ENCODE measurements at regions not wholly inside any gene's neighbourhood (a gene's known extent, or its start where the extent isn't known, plus 50 kb on each side); places are given as distances from the start of the nearest gene placed in this dataset.

DNA sequence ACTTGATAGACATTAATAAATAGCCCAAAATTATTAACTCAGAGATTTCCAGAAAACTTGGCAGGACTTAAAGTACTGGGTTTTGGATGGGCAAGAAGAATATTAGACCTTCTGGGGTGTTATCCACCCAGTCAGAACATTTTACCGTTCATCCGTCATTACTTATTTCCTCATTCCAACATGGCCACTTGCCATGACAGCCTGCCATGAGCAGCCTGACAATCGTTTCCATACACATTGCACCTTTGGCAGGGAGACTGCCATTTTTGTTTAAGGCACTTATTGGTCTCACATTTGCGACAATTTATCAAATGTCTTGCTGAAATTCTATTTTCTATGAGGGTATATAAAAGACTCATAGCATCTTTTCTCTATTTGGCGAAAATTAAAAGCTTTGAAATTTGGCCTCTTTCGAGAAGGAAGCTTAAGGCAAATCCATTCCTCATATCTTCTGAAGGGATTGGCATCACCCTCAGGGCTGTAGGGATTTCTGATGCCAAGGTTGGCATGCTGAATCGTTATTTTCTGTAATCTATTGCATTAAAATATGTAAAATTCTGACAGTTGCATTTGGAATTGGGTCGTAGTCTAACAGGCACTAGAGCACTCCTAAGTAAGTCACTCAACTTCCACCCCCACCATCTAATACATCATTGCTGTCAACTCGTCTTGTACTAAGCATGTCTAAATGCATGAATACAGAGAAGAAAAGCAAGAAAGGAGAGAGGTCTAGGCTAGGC lies 406.3 kb upstream of the PIK3C3 start:
- TF ChIP-seq, protein P1, sequence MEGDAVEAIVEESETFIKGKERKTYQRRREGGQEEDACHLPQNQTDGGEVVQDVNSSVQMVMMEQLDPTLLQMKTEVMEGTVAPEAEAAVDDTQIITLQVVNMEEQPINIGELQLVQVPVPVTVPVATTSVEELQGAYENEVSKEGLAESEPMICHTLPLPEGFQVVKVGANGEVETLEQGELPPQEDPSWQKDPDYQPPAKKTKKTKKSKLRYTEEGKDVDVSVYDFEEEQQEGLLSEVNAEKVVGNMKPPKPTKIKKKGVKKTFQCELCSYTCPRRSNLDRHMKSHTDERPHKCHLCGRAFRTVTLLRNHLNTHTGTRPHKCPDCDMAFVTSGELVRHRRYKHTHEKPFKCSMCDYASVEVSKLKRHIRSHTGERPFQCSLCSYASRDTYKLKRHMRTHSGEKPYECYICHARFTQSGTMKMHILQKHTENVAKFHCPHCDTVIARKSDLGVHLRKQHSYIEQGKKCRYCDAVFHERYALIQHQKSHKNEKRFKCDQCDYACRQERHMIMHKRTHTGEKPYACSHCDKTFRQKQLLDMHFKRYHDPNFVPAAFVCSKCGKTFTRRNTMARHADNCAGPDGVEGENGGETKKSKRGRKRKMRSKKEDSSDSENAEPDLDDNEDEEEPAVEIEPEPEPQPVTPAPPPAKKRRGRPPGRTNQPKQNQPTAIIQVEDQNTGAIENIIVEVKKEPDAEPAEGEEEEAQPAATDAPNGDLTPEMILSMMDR (IDR thresholded peaks at IDR 0.05; ENCODE audit: extremely low read depth, insufficient read depth, missing control alignments), result no peak

DNA sequence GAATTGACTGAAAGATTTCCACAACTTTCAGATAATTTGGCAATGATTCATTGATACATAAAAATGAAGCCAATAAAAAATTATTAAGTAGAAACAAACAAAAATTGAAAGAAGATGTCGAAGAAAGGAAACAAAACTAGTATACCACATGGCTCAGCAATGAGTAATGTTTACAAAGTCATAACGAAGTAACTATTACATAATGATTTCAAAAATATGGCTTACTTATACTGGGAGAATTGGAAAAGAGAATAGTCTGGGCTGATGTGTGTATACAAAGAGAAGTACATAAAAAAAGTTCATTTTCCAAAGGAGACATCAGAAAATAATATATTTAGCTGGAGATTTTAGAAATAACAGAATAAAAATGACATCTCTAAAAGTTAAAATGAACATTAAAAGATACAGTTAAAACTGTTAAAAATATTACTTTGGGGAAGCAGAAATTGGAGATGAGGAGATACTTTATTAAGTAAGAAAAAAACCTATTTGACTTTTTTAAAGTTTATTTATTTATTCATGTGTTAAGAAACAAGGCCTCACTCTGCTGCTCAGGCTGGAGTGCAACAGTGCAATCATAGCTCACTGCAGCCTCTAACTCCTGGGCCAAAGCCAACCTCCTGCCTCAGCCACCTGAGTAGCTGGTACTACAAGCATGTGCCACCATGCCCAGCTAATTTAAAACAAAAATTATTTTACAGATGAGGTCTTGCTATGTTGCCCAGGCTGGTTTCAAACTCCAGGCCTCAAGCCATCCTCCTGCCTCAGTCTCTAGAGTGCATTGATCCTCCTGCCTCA lies 409.7 kb upstream of the PIK3C3 start:
- in situ Hi-C loops (cut with MboI; ENCODE audit: low pct_unique_long_range_greater_than_20kb, low sequenced_read_pairs, unreplicated experiment), result no loop called here
- TF ChIP-seq, protein P1 (IDR thresholded peaks at IDR 0.05; ENCODE audit: extremely low read depth, insufficient read depth, missing control alignments), result no peak
- no peak for DNase-seq (ENCODE audit: low spot score)

More for the DNA sequence above, 406.3 kb upstream of the PIK3C3 start:
- in situ Hi-C loops (cut with MboI; ENCODE audit: low pct_unique_long_range_greater_than_20kb, low sequenced_read_pairs, unreplicated experiment), result no loop called here
- no peak for DNase-seq (ENCODE audit: low spot score)

DNA sequence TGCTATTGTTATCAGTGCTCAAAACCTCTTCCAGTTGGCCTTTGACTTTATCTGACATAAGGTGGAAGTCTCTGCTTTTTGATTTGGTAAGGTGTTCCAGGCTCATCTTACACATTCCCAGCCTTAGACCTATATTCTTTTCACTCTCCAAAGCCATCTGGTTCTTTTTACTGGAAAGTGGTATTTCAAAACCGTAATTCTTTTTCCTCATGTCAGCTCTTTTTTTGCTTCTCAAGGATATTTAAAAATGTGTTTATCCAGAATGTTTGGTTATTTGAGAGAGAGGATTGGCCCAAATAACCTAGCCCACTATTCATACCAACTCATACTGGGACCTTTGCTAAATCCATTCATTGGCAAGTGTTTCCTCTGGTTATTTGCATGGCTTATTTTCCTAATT lies 411.2 kb upstream of the PIK3C3 start:
- in situ Hi-C loops (cut with MboI; ENCODE audit: low pct_unique_long_range_greater_than_20kb, low sequenced_read_pairs, unreplicated experiment), result no loop called here
- TF ChIP-seq, protein P1 (IDR thresholded peaks at IDR 0.05; ENCODE audit: extremely low read depth, insufficient read depth, missing control alignments), result no peak

DNA sequence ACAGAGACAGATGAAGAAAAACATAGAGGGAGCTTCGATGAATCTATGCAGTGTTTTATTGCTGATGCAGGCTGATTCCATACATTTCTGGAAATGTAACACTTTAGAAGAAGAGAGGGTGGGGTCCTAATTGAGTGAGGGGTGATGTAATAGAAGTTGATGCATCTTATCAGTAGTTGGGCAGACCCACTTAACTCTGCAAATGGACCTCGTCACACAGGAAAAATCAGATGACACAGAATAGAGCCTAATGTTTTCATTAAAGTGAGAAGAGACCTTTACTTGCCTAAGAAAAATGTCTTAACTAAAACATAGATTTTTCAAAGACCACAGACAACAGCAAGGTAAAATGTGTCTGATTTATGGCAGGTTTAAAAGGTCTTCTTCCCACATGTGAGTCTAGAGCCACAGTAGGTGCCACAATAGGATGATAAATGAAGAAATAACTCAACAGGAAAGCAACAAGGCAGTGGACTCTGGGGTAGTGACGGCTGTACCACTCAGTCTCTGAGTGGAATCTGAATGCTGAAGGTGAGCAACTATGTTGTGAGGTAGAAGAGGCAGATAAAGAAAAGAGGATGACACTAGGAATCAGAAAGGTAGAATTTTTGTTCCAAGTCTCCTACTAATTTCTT lies 414.7 kb upstream of the PIK3C3 start:
- DNase-seq (ENCODE audit: low spot score), result no peak
- TF ChIP-seq, protein P1 (IDR thresholded peaks at IDR 0.05; ENCODE audit: extremely low read depth, insufficient read depth, missing control alignments), result no peak
- in situ Hi-C loops (cut with MboI; ENCODE audit: low pct_unique_long_range_greater_than_20kb, low sequenced_read_pairs, unreplicated experiment), result no loop called here

More for the DNA sequence above, 411.2 kb upstream of the PIK3C3 start:
- DNase-seq (ENCODE audit: low spot score), result no peak

DNA sequence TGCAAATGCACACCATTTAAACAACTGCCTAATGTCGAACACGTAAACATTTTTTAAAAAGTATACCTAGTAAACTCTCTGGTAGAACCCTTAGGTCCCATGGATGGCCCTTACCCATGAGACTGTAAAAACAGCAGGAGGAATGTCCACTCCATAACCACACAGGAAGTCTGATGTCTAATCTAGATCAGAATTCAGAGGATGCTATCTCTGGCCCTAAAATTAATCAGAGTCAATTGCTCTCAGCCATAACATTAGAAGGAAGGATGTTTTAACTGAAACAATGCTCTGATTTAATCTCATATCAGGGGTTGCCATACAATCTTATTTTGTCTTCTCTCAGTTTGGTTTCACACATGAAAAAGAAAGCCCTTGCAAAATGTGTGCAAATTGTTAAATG lies 416.3 kb upstream of the PIK3C3 start:
- in situ Hi-C loops (cut with MboI; ENCODE audit: low pct_unique_long_range_greater_than_20kb, low sequenced_read_pairs, unreplicated experiment), result no loop called here
- TF ChIP-seq, protein P1 (IDR thresholded peaks at IDR 0.05; ENCODE audit: extremely low read depth, insufficient read depth, missing control alignments), result no peak
- DNase-seq (ENCODE audit: low spot score), result no peak

DNA sequence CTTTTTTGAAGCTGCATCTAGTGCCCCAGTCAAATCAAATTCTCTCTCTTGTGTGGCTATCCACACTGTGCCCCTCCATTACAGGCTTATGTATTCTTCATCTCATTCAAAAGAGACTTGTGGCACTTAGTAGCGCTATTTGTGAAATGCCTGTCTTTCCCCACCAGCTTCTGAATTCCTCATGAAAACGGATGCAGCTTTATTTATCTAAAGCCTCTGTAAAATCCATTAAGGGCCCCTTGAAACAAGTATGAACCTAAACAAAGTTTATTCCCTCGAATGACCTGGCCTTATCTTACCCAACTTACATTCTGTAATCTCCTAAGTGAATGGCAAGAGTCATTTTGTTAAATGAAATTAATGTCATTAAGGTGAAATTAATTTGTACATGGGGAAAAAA lies 417.4 kb upstream of the PIK3C3 start:
- TF ChIP-seq, protein P1 (IDR thresholded peaks at IDR 0.05; ENCODE audit: extremely low read depth, insufficient read depth, missing control alignments), result no peak
- no peak for DNase-seq (ENCODE audit: low spot score)
- in situ Hi-C loops (cut with MboI; ENCODE audit: low pct_unique_long_range_greater_than_20kb, low sequenced_read_pairs, unreplicated experiment), result no loop called here
